IMR-90 (cell line): ENCODE measurements at regions not wholly inside any gene's neighbourhood (a gene's known extent, or its start where the extent isn't known, plus 50 kb on each side); places are given as distances from the start of the nearest gene placed in this dataset.

ENCODE experiments used
- ATAC-seq: fragments of 200-7000 bp; cut with Tn5 transposase; 2 replicates; pipeline ENCODE4 v1.9.1; 2020; ENCODE audit warnings: low read depth, mild to moderate bottlenecking, moderate library complexity
- BruUV-seq: library from RNA; stranded (reverse); fragments of 400-500 nt; replicated peaks from 2 replicates; lab custom pipeline; 2021; lab: Mats Ljungman, UMichigan
- CTCF ChIA-PET: fragments of 300-600 bp; formaldehyde crosslinking; extraction: SDS; loops from one replicate; lab custom pipeline; 2021; ENCODE audit warnings: antibody characterized with exemption; lab: Yijun Ruan, JAX
- POLR2A ChIA-PET: fragments of 300-600 bp; sonication (Branson Sonifier 250); formaldehyde crosslinking; loops from one replicate; lab custom pipeline; 2022; ENCODE audit warnings: antibody characterized with exemption; ENCODE audit not compliant: unreplicated experiment; lab: Charles Lee
- DNase-seq: peaks from one replicate; pipeline ENCODE4 v3.0.0; 2013
- H2AFZ ChIP-seq: replicated peaks from 2 replicates; pipeline ENCODE3; 2013; ENCODE audit warnings: low read length, mild to moderate bottlenecking; ENCODE audit not compliant: poor library complexity
- H2AK5ac ChIP-seq: 2 replicates; pipeline ENCODE4 v1.6.1; 2013; ENCODE audit warnings: low read depth, low read length, inconsistent platforms
- H2AK9ac ChIP-seq: replicated peaks from 2 replicates; pipeline ENCODE3; 2013; ENCODE audit warnings: mild to moderate bottlenecking, low read depth, low read length, moderate library complexity; ENCODE audit not compliant: poor library complexity
- H2BK120ac ChIP-seq: 2 replicates; pipeline ENCODE4 v1.6.1; 2013; ENCODE audit warnings: low read depth, low read length, inconsistent platforms
- H2BK15ac ChIP-seq: 3 replicates; pipeline ENCODE4 v1.6.1; 2013; ENCODE audit warnings: low read depth, low read length, inconsistent platforms
- H2BK20ac ChIP-seq: 2 replicates; pipeline ENCODE4 v1.6.1; 2013; ENCODE audit warnings: low read depth, mild to moderate bottlenecking, inconsistent platforms, low read length, moderate library complexity
- H2BK5ac ChIP-seq: 2 replicates; pipeline ENCODE4 v1.6.1; 2013; ENCODE audit warnings: mild to moderate bottlenecking, low read depth, low read length, inconsistent platforms; ENCODE audit not compliant: poor library complexity, severe bottlenecking
- H3K14ac ChIP-seq: replicated peaks from 2 replicates; pipeline ENCODE4 v1.6.1; 2013; ENCODE audit warnings: low read depth, low read length, inconsistent platforms
- H3K18ac ChIP-seq: 2 replicates; pipeline ENCODE4 v1.6.1; 2013; ENCODE audit warnings: low read depth, low read length, control low read depth
- H3K23ac ChIP-seq: 2 replicates; pipeline ENCODE4 v1.6.1; 2013; ENCODE audit warnings: low read depth, low read length, inconsistent platforms
- H3K27ac ChIP-seq: 2 replicates; pipeline ENCODE4 v1.5.1; 2013; ENCODE audit warnings: mild to moderate bottlenecking, control low read depth, low read length; ENCODE audit not compliant: insufficient read depth
- H3K27me3 ChIP-seq: 2 replicates; pipeline ENCODE4 v1.6.1; 2013; ENCODE audit warnings: low read length; ENCODE audit not compliant: control insufficient read depth, insufficient read depth
- H3K36me3 ChIP-seq: 2 replicates; pipeline ENCODE4 v1.6.1; 2013; ENCODE audit warnings: low read length, mixed read lengths; ENCODE audit not compliant: control insufficient read depth, insufficient read depth
- H3K4ac ChIP-seq: 2 replicates; pipeline ENCODE4 v1.6.1; 2013; ENCODE audit warnings: low read depth, low read length, inconsistent platforms
- H3K4me1 ChIP-seq: 2 replicates; pipeline ENCODE4 v1.6.1; 2013; ENCODE audit warnings: low read length, mixed read lengths; ENCODE audit not compliant: control insufficient read depth, insufficient read depth
- H3K4me2 ChIP-seq: 2 replicates; pipeline ENCODE4 v1.6.1; 2013; ENCODE audit warnings: low read depth, mild to moderate bottlenecking, control low read depth, low read length, moderate library complexity
- H3K4me3 ChIP-seq: 2 replicates; pipeline ENCODE4 v1.5.1; 2013; ENCODE audit warnings: low read depth, mild to moderate bottlenecking, control low read depth, low read length, moderate library complexity; ENCODE audit not compliant: insufficient read depth
- H3K56ac ChIP-seq: 2 replicates; pipeline ENCODE4 v1.6.1; 2013; ENCODE audit warnings: low read length, inconsistent platforms; ENCODE audit not compliant: insufficient read depth; ENCODE audit errors: extremely low read depth
- H3K79me1 ChIP-seq, 2 experiments: 2 replicates each; pipeline ENCODE4 v1.6.1; 2013; ENCODE audit warnings: low read length in 2 of 2, inconsistent platforms in 1 of 2, low read depth in 1 of 2
- H3K9ac ChIP-seq: 2 replicates; pipeline ENCODE4 v1.6.1; 2013; ENCODE audit warnings: low read depth, low read length, control low read depth
- H3K9me1 ChIP-seq: 2 replicates; pipeline ENCODE4 v1.6.1; 2013; ENCODE audit warnings: low read length, inconsistent platforms; ENCODE audit not compliant: insufficient read depth
- H3K9me3 ChIP-seq: 2 replicates; pipeline ENCODE4 v1.6.1; 2013; ENCODE audit warnings: low read length; ENCODE audit not compliant: control insufficient read depth, insufficient read depth
- H4K20me1 ChIP-seq: 2 replicates; pipeline ENCODE4 v1.6.1; 2013; ENCODE audit warnings: low read length, inconsistent platforms; ENCODE audit not compliant: insufficient read depth
- H4K5ac ChIP-seq: 2 replicates; pipeline ENCODE4 v1.6.1; 2013; ENCODE audit warnings: mild to moderate bottlenecking, low read depth, low read length, control low read depth
- H4K8ac ChIP-seq, 2 experiments: 2 replicates each; pipeline ENCODE4 v1.6.1; 2013; ENCODE audit warnings: low read depth in 2 of 2, low read length in 2 of 2, control low read depth in 1 of 2, inconsistent platforms in 1 of 2
- H4K91ac ChIP-seq: 2 replicates; pipeline ENCODE4 v1.6.1; 2013; ENCODE audit warnings: low read depth, low read length, inconsistent platforms; ENCODE audit not compliant: insufficient read depth
- BHLHE40 ChIP-seq: fragments of 150-350 bp; IDR thresholded peaks from 2 replicates; pipeline ENCODE4 v1.6.1; 2016; ENCODE audit warnings: mild to moderate bottlenecking, low read depth, low read length
- CEBPB ChIP-seq: IDR thresholded peaks from 2 replicates; pipeline ENCODE4 v1.6.1; 2012; ENCODE audit warnings: low read depth, low read length, improper control_type of control experiment
- CHD1 ChIP-seq: IDR thresholded peaks from 2 replicates; pipeline ENCODE4 v1.6.1; 2012; ENCODE audit warnings: low read depth, low read length, improper control_type of control experiment
- CTCF ChIP-seq: conservative IDR thresholded peaks from 2 replicates; pipeline ENCODE4 v1.5.1; 2012; ENCODE audit warnings: mild to moderate bottlenecking, low read depth, low read length, improper control_type of control experiment
- ELK1 ChIP-seq: fragments of 150-350 bp; IDR thresholded peaks from 2 replicates; pipeline ENCODE4 v1.6.1; 2016; ENCODE audit warnings: low read depth, mild to moderate bottlenecking, low read length, moderate library complexity, borderline replicate concordance
- FOS ChIP-seq: fragments of 150-350 bp; IDR thresholded peaks from 2 replicates; pipeline ENCODE4 v1.6.1; 2016; ENCODE audit warnings: low read depth, low read length
- MAFK ChIP-seq: IDR thresholded peaks from 2 replicates; pipeline ENCODE4 v1.6.1; 2012; ENCODE audit warnings: low read depth, low read length, improper control_type of control experiment
- MAZ ChIP-seq: IDR thresholded peaks from 2 replicates; pipeline ENCODE4 v1.6.1; 2012; ENCODE audit warnings: low read depth, mild to moderate bottlenecking, low read length, improper control_type of control experiment, moderate library complexity, borderline replicate concordance
- MXI1 ChIP-seq: IDR thresholded peaks from 2 replicates; pipeline ENCODE4 v1.6.1; 2012; ENCODE audit warnings: low read depth, mild to moderate bottlenecking, low read length, moderate library complexity, borderline replicate concordance
- NFE2L2 ChIP-seq: fragments of 150-350 bp; IDR thresholded peaks from 2 replicates; pipeline ENCODE4 v1.6.1; 2016; ENCODE audit warnings: low read depth, mild to moderate bottlenecking, low read length
- POLR2A ChIP-seq: IDR thresholded peaks from 2 replicates; pipeline ENCODE4 v1.6.1; 2012; ENCODE audit warnings: mild to moderate bottlenecking, low read depth, low read length
- RAD21 ChIP-seq: IDR thresholded peaks from 2 replicates; pipeline ENCODE4 v1.6.1; 2012; ENCODE audit warnings: low read length, improper control_type of control experiment
- RCOR1 ChIP-seq: IDR thresholded peaks from 2 replicates; pipeline ENCODE4 v1.6.1; 2012; ENCODE audit warnings: mild to moderate bottlenecking, low read length, improper control_type of control experiment; ENCODE audit not compliant: insufficient replicate concordance
- RFX5 ChIP-seq: IDR thresholded peaks from 2 replicates; pipeline ENCODE4 v1.8.0; 2012; ENCODE audit warnings: low read depth, mild to moderate bottlenecking, low read length, moderate library complexity
- SMC3 ChIP-seq: fragments of 150-350 bp; IDR thresholded peaks from 2 replicates; pipeline ENCODE4 v1.6.1; 2016; ENCODE audit warnings: low read depth, mild to moderate bottlenecking, antibody characterized with exemption, low read length, moderate library complexity
- USF2 ChIP-seq: fragments of 150-350 bp; IDR thresholded peaks from 2 replicates; pipeline ENCODE4 v1.6.1; 2017; ENCODE audit warnings: mild to moderate bottlenecking, antibody characterized with exemption, low read length, low read depth
- WGBS, 2 experiments: methylation state at CpG; one replicate each; pipeline versions ENCODE4 v1.1.5 to v1.1.7; 2013; ENCODE audit warnings: missing lambda C conversion rate in 2 of 2; ENCODE audit not compliant: insufficient read length in 1 of 2; ENCODE audit errors: extremely low coverage in 2 of 2; 5-methylcytosine and 5-hydroxymethylcytosine counted together
- dilution Hi-C: fragments of 300-500 bp; cut with HindIII; formaldehyde crosslinking; loops from one replicate; pipeline ENCODE4 v1.14.3; 2018; ENCODE audit warnings: low sequenced_read_pairs; ENCODE audit not compliant: unreplicated experiment
- in situ Hi-C: fragments of 300-500 bp; cut with MboI; formaldehyde crosslinking; loops from 3 replicates; pipeline ENCODE4 v1.14.3; 2019; ENCODE audit warnings: low sequenced_read_pairs, inconsistent platforms, mixed read lengths
- intact Hi-C: fragments of 100-400 bp; cut with micrococcal nuclease; formaldehyde crosslinking; loops from 2 replicates; pipeline ENCODE4 v1.10.0; 2022

DNA sequence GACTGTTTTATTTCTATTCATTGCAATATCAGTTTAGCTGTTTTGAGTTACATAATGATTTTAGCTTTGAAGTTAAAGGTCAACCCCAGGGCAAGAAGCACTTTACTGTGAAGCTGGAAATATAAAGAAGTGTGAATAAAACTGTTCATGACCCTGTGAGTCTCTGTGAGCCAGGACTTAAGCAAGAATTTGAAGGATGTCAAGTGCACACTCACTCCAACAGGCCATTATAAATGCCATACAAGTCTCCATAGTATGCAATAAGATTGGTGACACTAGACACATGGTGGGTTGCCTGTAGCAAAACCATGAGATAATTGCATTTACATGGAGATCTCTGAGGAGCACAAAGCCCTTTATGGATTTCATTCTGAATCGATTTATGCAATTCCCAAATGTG is 318.7 kb upstream of the ITGA1 start:
- no peaks in the 10 kb centered on the region for H3K27me3 ChIP-seq
- H4K91ac ChIP-seq, result no peak overlapping the region
- no peak overlapping the region for H2AK5ac ChIP-seq
- H4K20me1 ChIP-seq, result no peaks in the 10 kb centered on the region
- H3K23ac ChIP-seq, result no peak overlapping the region
- H2BK15ac ChIP-seq, result no peak overlapping the region
- ChIA-PET CTCF (no interaction called here), POLR2A (no interaction called here)
- H3K36me3 ChIP-seq, result no peaks in the 10 kb centered on the region
- H2BK5ac ChIP-seq, result no peak overlapping the region
- in situ Hi-C loops, result no loop called here
- no peaks in the 10 kb centered on the region for H3K9me3 ChIP-seq
- no peaks in the 10 kb centered on the region for H3K79me1 ChIP-seq
- no peak overlapping the region for H4K5ac ChIP-seq
- no peak overlapping the region for H3K18ac ChIP-seq
- no peak overlapping the region for H3K27ac ChIP-seq
- intact Hi-C loops, result no loop called here
- ATAC-seq (no peak), DNase-seq (no peak)
- no peaks in the 10 kb centered on the region for H3K4me1 ChIP-seq
- H3K56ac ChIP-seq, result no peak overlapping the region
- no peak overlapping the region for H4K8ac ChIP-seq
- dilution Hi-C loops, result no loop called here
- no TSS peak for BruUV-seq
- H3K9ac ChIP-seq, result no peak overlapping the region
- H2AFZ ChIP-seq, result no peak overlapping the region
- no peak overlapping the region for H2BK120ac ChIP-seq
- TF ChIP-seq RCOR1 (no peak), ELK1 (no peak), MAZ (no peak), FOS (no peak), NFE2L2 (no peak), SMC3 (no peak), RAD21 (no peak), USF2 (no peak), BHLHE40 (no peak), CHD1 (no peak), RFX5 (no peak), MXI1 (no peak), CTCF (no peak), CEBPB (no peak), MAFK (no peak), POLR2A (no peak)
- no peak overlapping the region for H3K4me3 ChIP-seq
- H3K4me2 ChIP-seq, result no peak overlapping the region
- no peak overlapping the region for H2AK9ac ChIP-seq
- no peak overlapping the region for H3K4ac ChIP-seq
- H3K9me1 ChIP-seq, result no peaks in the 10 kb centered on the region
- H2BK20ac ChIP-seq, result no peak overlapping the region
- no CpG with 5 or more reads among the region's 1 CpG for WGBS, 2 experiments
- no peak overlapping the region for H3K14ac ChIP-seq
